ENCODE measurements at regions not wholly inside any gene's neighbourhood (a gene's known extent, or its start where the extent isn't known, plus 50 kb on each side); places are given as distances from the start of the nearest gene placed in this dataset.

DNA sequence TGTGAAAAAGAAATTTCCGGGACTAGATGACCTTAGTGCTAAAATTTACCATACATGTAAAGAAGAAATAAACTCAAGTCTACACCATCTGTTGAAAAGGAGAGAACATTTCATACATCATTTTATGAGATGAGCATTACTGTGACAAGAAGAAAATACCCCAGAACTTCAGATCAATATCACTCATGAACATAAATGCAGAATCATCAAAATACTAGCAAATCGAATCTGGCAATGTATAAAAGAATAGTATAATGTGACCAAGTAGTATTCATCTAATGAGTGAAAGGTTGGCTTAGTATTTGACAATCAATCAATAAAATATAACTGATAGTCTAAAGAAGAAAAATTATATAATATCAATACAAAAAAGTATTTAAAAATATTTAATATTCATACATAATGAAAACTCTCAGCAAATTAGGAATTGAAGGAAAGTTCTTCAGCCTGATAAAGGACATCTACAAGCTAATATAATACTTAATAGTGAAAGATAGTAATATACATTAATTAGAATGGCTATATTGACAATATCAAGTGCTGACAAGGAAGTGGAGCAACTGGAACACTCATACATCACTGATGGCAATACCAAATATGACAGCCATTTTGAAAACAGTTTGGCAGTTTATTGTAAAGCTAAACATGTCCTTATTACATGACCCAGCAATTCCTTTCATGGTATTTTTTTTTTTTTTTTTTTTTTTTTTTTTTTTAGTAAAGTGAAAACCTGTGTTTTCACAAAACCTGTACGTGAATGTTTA is 231.4 kb upstream of the ZEB2 start:
- no TSS peak for BruUV-seq (replicated peaks)
- no peak overlapping the region for H3K4me3 ChIP-seq (replicated peaks in 1 of 2; ENCODE audit: low read depth in 1 of 2, low read length in 2 of 2)
- no peak overlapping the region for H2AFZ ChIP-seq (ENCODE audit: low read depth, low read length, poor library complexity, severe bottlenecking)
- POLR2A ChIA-PET: no interaction called here
- no peaks in the 10 kb centered on the region for H3K4me1 ChIP-seq (ENCODE audit: control insufficient read depth in 1 of 2, insufficient read depth in 2 of 2, low read length in 2 of 2)
- 0 out of 4 replicates have a peak, but pooled peaks cover 0 to 2% of the 10 kb centered on the region in 2 experiments for H3K36me3 ChIP-seq (ENCODE audit: control insufficient read depth in 1 of 2, insufficient read depth in 2 of 2, low read length in 2 of 2)
- no peaks in the 10 kb centered on the region for H3K27me3 ChIP-seq (ENCODE audit: insufficient read depth, low read length)
- H4K20me1 ChIP-seq (ENCODE audit: insufficient read depth): no peaks in the 10 kb centered on the region
- no peaks in the 10 kb centered on the region for H3K79me2 ChIP-seq (ENCODE audit: insufficient read depth, low read length)
- intact Hi-C loops (cut with micrococcal nuclease): no loop called here
- H3K9me2 ChIP-seq (ENCODE audit: insufficient read depth): no peaks in the 10 kb centered on the region
- H3K4me2 ChIP-seq (ENCODE audit: low read length): no peak overlapping the region
- CTCF ChIA-PET: no interaction called here
- RAD21 ChIA-PET (ENCODE audit: low non-redundant PET in 1 of 2, low total read pairs in 2 of 2, uncharacterized antibody in 2 of 2, unreplicated experiment in 2 of 2): no interaction called here
- H3K9ac ChIP-seq (ENCODE audit: low read length): no peak overlapping the region
- no peak for ATAC-seq
- TF ChIP-seq SIN3A (IDR thresholded peaks at IDR 0.05; ENCODE audit: low read depth) (no peak), TCF7L2 (IDR thresholded peaks at IDR 0.05; ENCODE audit: borderline replicate concordance, extremely low read depth, insufficient read depth, insufficient read length) (no peak), CBX3 (IDR thresholded peaks at IDR 0.05; ENCODE audit: low read depth) (no peak)
- no peak overlapping the region for H3K27ac ChIP-seq (ENCODE audit: low read depth, low read length)
- H3K9me3 ChIP-seq (ENCODE audit: control insufficient read depth in 1 of 2, insufficient read depth in 1 of 2, low read depth in 1 of 2, low read length in 2 of 2): peaks cover 0 to 7% of the 10 kb centered on the region in 2 experiments; a peak in 2 of 4 replicates
- DNase-seq (ENCODE audit: low read depth, low spot score): no peak

DNA sequence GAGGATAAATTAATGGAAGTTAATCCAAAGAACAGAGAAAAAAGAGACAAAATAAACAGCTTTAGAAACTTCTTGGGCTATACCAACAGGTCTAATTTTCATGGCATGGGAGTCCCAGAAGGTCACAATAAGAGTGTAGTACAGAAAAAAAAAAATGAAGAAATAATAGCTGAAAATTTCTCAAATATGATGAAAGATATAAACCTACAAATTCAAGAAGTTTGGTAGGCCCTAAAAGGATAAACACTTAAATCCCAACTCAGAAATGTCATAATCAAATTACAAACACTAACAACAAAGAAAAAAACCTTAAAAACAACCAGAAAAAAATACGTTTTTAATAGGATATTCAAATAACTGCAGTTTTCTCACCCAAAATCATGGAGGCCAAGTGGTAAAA is 229.3 kb upstream of the ZEB2 start:
- H3K27ac ChIP-seq (ENCODE audit: low read depth, low read length): no peak overlapping the region
- H3K4me1 ChIP-seq (ENCODE audit: control insufficient read depth in 1 of 2, insufficient read depth in 2 of 2, low read length in 2 of 2): no peaks in the 10 kb centered on the region
- H4K20me1 ChIP-seq (ENCODE audit: insufficient read depth): no peaks in the 10 kb centered on the region
- DNase-seq (ENCODE audit: low read depth, low spot score) (no peak), ATAC-seq (no peak)
- peaks cover 0 to 7% of the 10 kb centered on the region in 2 experiments; a peak in 2 of 4 replicates for H3K9me3 ChIP-seq (ENCODE audit: control insufficient read depth in 1 of 2, insufficient read depth in 1 of 2, low read depth in 1 of 2, low read length in 2 of 2)
- no peaks in the 10 kb centered on the region for H3K9me2 ChIP-seq (ENCODE audit: insufficient read depth)
- H3K79me2 ChIP-seq (ENCODE audit: insufficient read depth, low read length): no peaks in the 10 kb centered on the region
- H3K4me3 ChIP-seq (replicated peaks in 1 of 2; ENCODE audit: low read depth in 1 of 2, low read length in 2 of 2): no peak overlapping the region
- H3K27me3 ChIP-seq (ENCODE audit: insufficient read depth, low read length): no peaks in the 10 kb centered on the region
- no peak overlapping the region for H3K4me2 ChIP-seq (ENCODE audit: low read length)
- POLR2A ChIA-PET: no interaction called here
- H3K36me3 ChIP-seq (ENCODE audit: control insufficient read depth in 1 of 2, insufficient read depth in 2 of 2, low read length in 2 of 2): 0 out of 4 replicates have a peak, but pooled peaks cover 0 to 2% of the 10 kb centered on the region in 2 experiments
- intact Hi-C loops (cut with micrococcal nuclease): no loop called here
- H3K9ac ChIP-seq (ENCODE audit: low read length): no peak overlapping the region
- RAD21 ChIA-PET (ENCODE audit: low non-redundant PET in 1 of 2, low total read pairs in 2 of 2, uncharacterized antibody in 2 of 2, unreplicated experiment in 2 of 2): no interaction called here
- CTCF ChIA-PET: no interaction called here
- H2AFZ ChIP-seq (ENCODE audit: low read depth, low read length, poor library complexity, severe bottlenecking): no peak overlapping the region
- BruUV-seq (replicated peaks): no TSS peak
- no peak for TF ChIP-seq EGR1 (IDR thresholded peaks at IDR 0.05; ENCODE audit: low read depth)
- TF ChIP-seq CEBPB (IDR thresholded peaks at IDR 0.05; ENCODE audit: low read depth): no peak
- no peak for TF ChIP-seq TCF7L2 (IDR thresholded peaks at IDR 0.05; ENCODE audit: borderline replicate concordance, extremely low read depth, insufficient read depth, insufficient read length)
- TF ChIP-seq, protein P1, sequence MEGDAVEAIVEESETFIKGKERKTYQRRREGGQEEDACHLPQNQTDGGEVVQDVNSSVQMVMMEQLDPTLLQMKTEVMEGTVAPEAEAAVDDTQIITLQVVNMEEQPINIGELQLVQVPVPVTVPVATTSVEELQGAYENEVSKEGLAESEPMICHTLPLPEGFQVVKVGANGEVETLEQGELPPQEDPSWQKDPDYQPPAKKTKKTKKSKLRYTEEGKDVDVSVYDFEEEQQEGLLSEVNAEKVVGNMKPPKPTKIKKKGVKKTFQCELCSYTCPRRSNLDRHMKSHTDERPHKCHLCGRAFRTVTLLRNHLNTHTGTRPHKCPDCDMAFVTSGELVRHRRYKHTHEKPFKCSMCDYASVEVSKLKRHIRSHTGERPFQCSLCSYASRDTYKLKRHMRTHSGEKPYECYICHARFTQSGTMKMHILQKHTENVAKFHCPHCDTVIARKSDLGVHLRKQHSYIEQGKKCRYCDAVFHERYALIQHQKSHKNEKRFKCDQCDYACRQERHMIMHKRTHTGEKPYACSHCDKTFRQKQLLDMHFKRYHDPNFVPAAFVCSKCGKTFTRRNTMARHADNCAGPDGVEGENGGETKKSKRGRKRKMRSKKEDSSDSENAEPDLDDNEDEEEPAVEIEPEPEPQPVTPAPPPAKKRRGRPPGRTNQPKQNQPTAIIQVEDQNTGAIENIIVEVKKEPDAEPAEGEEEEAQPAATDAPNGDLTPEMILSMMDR (IDR thresholded peaks at IDR 0.05 in 2 of 3, conservative IDR thresholded peaks at IDR 0.05 in 1 of 3; ENCODE audit: borderline replicate concordance in 1 of 3, insufficient read depth in 1 of 3, low read depth in 2 of 3, low read length in 2 of 3): no peak
- no peak for TF ChIP-seq MAX (IDR thresholded peaks at IDR 0.05)
- TF ChIP-seq, protein P2, sequence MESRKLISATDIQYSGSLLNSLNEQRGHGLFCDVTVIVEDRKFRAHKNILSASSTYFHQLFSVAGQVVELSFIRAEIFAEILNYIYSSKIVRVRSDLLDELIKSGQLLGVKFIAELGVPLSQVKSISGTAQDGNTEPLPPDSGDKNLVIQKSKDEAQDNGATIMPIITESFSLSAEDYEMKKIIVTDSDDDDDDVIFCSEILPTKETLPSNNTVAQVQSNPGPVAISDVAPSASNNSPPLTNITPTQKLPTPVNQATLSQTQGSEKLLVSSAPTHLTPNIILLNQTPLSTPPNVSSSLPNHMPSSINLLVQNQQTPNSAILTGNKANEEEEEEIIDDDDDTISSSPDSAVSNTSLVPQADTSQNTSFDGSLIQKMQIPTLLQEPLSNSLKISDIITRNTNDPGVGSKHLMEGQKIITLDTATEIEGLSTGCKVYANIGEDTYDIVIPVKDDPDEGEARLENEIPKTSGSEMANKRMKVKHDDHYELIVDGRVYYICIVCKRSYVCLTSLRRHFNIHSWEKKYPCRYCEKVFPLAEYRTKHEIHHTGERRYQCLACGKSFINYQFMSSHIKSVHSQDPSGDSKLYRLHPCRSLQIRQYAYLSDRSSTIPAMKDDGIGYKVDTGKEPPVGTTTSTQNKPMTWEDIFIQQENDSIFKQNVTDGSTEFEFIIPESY (IDR thresholded peaks at IDR 0.05; ENCODE audit: extremely low read depth, insufficient replicate concordance, low read length): no peak
- no peak for TF ChIP-seq POLR2AphosphoS5 (IDR thresholded peaks at IDR 0.05; ENCODE audit: low read depth, low read length)
- TF ChIP-seq EZH2phosphoT487 (IDR thresholded peaks at IDR 0.05; ENCODE audit: borderline replicate concordance): no peak
- TF ChIP-seq JUND (IDR thresholded peaks at IDR 0.05): no peak
- TF ChIP-seq ELF1 (IDR thresholded peaks at IDR 0.05; ENCODE audit: borderline replicate concordance, low read depth): no peak
- TF ChIP-seq POLR2A (IDR thresholded peaks at IDR 0.05; ENCODE audit: borderline replicate concordance, extremely low read depth, insufficient read depth, insufficient read length): no peak
- no peak for TF ChIP-seq SP1 (IDR thresholded peaks at IDR 0.05; ENCODE audit: low read depth)
